Upper lobe of left lung (tissue), 4 donors: ENCODE measurements at regions not wholly inside any gene's neighbourhood (a gene's known extent, or its start where the extent isn't known, plus 50 kb on each side); places are given as distances from the start of the nearest gene placed in this dataset.

ENCODE experiments used
- CTCF ChIP-seq, 6 experiments: fragments of 450-650 bp in 4 of 6; fragments of 200-600 bp in 2 of 6; sonication (generic) in 2 of 6; IDR thresholded peaks; one replicate each; pipeline ENCODE4 v1.5.1; 2016 to 2019; ENCODE audit warnings: antibody characterized with exemption in 6 of 6
- EP300 ChIP-seq, 4 donors: sonication (generic); formaldehyde crosslinking; IDR thresholded peaks; one replicate each; pipeline ENCODE4 v1.5.1; 2017; ENCODE audit warnings: antibody characterized with exemption in 4 of 4, control low read depth in 2 of 4
- POLR2A ChIP-seq, 4 donors: fragments of 450-650 bp; IDR thresholded peaks; one replicate each; pipeline ENCODE4 v1.5.1; 2016 to 2017; ENCODE audit warnings: antibody characterized with exemption in 4 of 4, mild to moderate bottlenecking in 2 of 4
- POLR2AphosphoS5 ChIP-seq, 2 donors: sonication (generic); formaldehyde crosslinking; IDR thresholded peaks; one replicate each; pipeline ENCODE4 v1.5.1; 2017; ENCODE audit warnings: antibody characterized with exemption in 2 of 2

- TF ChIP-seq CTCF (IDR thresholded peaks at IDR 0.05) (no peak), POLR2AphosphoS5 (IDR thresholded peaks at IDR 0.05) (no peak), EP300 (IDR thresholded peaks at IDR 0.05) (no peak), POLR2A (IDR thresholded peaks at IDR 0.05) (no peak)
Measured at GRCh38 chrX:40452031-40452430, 128.7 kb upstream of the ATP6AP2 start.
